Endothelial cell of umbilical vein (primary cell): ENCODE measurements at regions not wholly inside any gene's neighbourhood (a gene's known extent, or its start where the extent isn't known, plus 50 kb on each side); places are given as distances from the start of the nearest gene placed in this dataset.

Source experiments
- BruUV-seq: library from RNA; stranded (reverse); fragments of 400-500 nt; replicated peaks from 2 replicates; lab custom pipeline; 2021; lab: Mats Ljungman, UMichigan
- CTCF ChIA-PET: fragments of 300-600, 350-600 bp; sonication (Branson Sonifier 250); formaldehyde crosslinking; loops from one replicate; lab custom pipeline; 2021; ENCODE audit warnings: antibody characterized with exemption, inconsistent platforms; lab: Charles Lee
- POLR2A ChIA-PET: fragments of 300-600, 350-600 bp; sonication (Branson Sonifier 250); formaldehyde crosslinking; loops from one replicate; lab custom pipeline; 2021; ENCODE audit warnings: antibody characterized with exemption, inconsistent platforms; lab: Charles Lee
- DNase-seq: peaks from one replicate; pipeline ENCODE4 v3.0.0-alpha.2; 2011; ENCODE audit warnings: low read depth, low spot score
- FAIRE-seq: peaks from 2 replicates; lab custom pipeline; 2011; peaks lifted over from hg19 to GRCh38; lab: Jason Lieb, UNC
- H2AFZ ChIP-seq: 2 replicates; pipeline ENCODE4 v1.6.0; 2012; ENCODE audit warnings: low read depth, low read length, control low read depth, inconsistent platforms
- H3K27ac ChIP-seq: 2 replicates; pipeline ENCODE4 v1.5.1; 2011; ENCODE audit warnings: low read depth, mild to moderate bottlenecking, control low read depth, low read length, moderate library complexity; ENCODE audit not compliant: insufficient read depth
- H3K27me3 ChIP-seq, 2 experiments: 2 replicates each; pipeline versions ENCODE4 v1.6.0 to v1.6.1; 2011; ENCODE audit warnings: low read length in 2 of 2, mixed read lengths in 1 of 2; ENCODE audit not compliant: control insufficient read depth in 2 of 2, insufficient read depth in 2 of 2
- H3K36me3 ChIP-seq, 2 experiments: 2 replicates in 1 of 2; 3 replicates in 1 of 2; pipeline ENCODE4 v1.5.1; 2011; ENCODE audit warnings: low read length in 2 of 2, mild to moderate bottlenecking in 1 of 2, moderate library complexity in 1 of 2; ENCODE audit not compliant: control insufficient read depth in 2 of 2, insufficient read depth in 2 of 2; ENCODE audit errors: extremely low read depth in 1 of 2
- H3K4me1 ChIP-seq: 3 replicates; pipeline ENCODE4 v1.5.1; 2011; ENCODE audit warnings: mild to moderate bottlenecking, low read length; ENCODE audit not compliant: control insufficient read depth, insufficient read depth; ENCODE audit errors: extremely low read depth
- H3K4me2 ChIP-seq: 2 replicates; pipeline ENCODE4 v1.6.1; 2011; ENCODE audit warnings: low read length, control low read depth, mixed read lengths; ENCODE audit not compliant: insufficient read depth
- H3K4me3 ChIP-seq, 3 experiments: fragments of 200-600 bp in 1 of 3; sonication (generic), shearing (Covaris generic) in 1 of 3; replicated peaks in 1 of 3; 2 replicates each; pipeline ENCODE4 v1.5.1; 2011 to 2016; ENCODE audit warnings: control low read depth in 3 of 3, low read length in 3 of 3, mild to moderate bottlenecking in 2 of 3, inconsistent platforms in 1 of 3, low read depth in 1 of 3, moderate library complexity in 1 of 3; ENCODE audit not compliant: insufficient read depth in 1 of 3
- H3K79me2 ChIP-seq: 2 replicates; pipeline ENCODE4 v1.6.0; 2012; ENCODE audit warnings: low read length, inconsistent platforms; ENCODE audit not compliant: control insufficient read depth, insufficient read depth
- H3K9ac ChIP-seq: replicated peaks from 2 replicates; pipeline ENCODE3; 2011; ENCODE audit warnings: low read length, control low read depth; ENCODE audit not compliant: insufficient read depth; ENCODE audit errors: extremely low read depth
- H3K9me1 ChIP-seq: replicated peaks from 3 replicates; pipeline ENCODE4 v1.6.0; 2011; ENCODE audit warnings: mild to moderate bottlenecking, low read length; ENCODE audit not compliant: control insufficient read depth, insufficient read depth; ENCODE audit errors: extremely low read depth
- H3K9me3 ChIP-seq: replicated peaks from 2 replicates; pipeline ENCODE4 v1.5.1; 2012; ENCODE audit warnings: low read length, inconsistent platforms; ENCODE audit not compliant: control insufficient read depth, insufficient read depth
- H4K20me1 ChIP-seq: replicated peaks from 2 replicates; pipeline ENCODE3; 2011; ENCODE audit warnings: mild to moderate bottlenecking, low read length; ENCODE audit not compliant: control insufficient read depth, insufficient read depth; ENCODE audit errors: extremely low read depth
- CTCF ChIP-seq, 2 donors: IDR thresholded peaks; 1 replicate in 1 of 2; 2 replicates in 1 of 2; pipeline ENCODE4 v1.5.1; 2011; ENCODE audit warnings: low read length in 2 of 2, mild to moderate bottlenecking in 2 of 2, moderate library complexity in 2 of 2, control low read depth in 1 of 2, inconsistent platforms in 1 of 2, low read depth in 1 of 2; ENCODE audit not compliant: insufficient read depth in 1 of 2; ENCODE audit errors: extremely low read depth in 1 of 2
- EZH2 ChIP-seq: IDR thresholded peaks from 2 replicates; pipeline ENCODE4 v1.6.1; 2012; ENCODE audit warnings: borderline replicate concordance, low read depth, mild to moderate bottlenecking, moderate library complexity, low read length, inconsistent platforms; ENCODE audit not compliant: severe bottlenecking
- JUN ChIP-seq: IDR thresholded peaks from 2 replicates; pipeline ENCODE4 v1.6.1; 2011; ENCODE audit warnings: borderline replicate concordance, low read depth; ENCODE audit not compliant: insufficient read length, insufficient read depth
- MYC ChIP-seq: IDR thresholded peaks from one replicate; pipeline ENCODE4 v1.6.1; 2011; ENCODE audit warnings: mild to moderate bottlenecking, low read depth, low read length
- POLR2AphosphoS5 ChIP-seq: IDR thresholded peaks from 2 replicates; pipeline ENCODE4 v1.6.1; 2012; ENCODE audit warnings: low read depth, mild to moderate bottlenecking, control low read depth, low read length, moderate library complexity; ENCODE audit not compliant: insufficient read depth
- dilution Hi-C: fragments of 300-500 bp; cut with MboI; formaldehyde crosslinking; loops from one replicate; pipeline ENCODE4 v1.15.0; 2019; ENCODE audit warnings: low sequenced_read_pairs; ENCODE audit not compliant: extremely low pct_ligation_motif_present
- intact Hi-C: fragments of 100-400 bp; cut with micrococcal nuclease; formaldehyde crosslinking; loops from one replicate; pipeline ENCODE4 v1.10.0; 2022
- TF ChIP-seq, protein P1 (sequence below): IDR thresholded peaks from 2 replicates; pipeline ENCODE4 v1.6.1; 2011; ENCODE audit not compliant: insufficient read depth, insufficient read length

DNA sequence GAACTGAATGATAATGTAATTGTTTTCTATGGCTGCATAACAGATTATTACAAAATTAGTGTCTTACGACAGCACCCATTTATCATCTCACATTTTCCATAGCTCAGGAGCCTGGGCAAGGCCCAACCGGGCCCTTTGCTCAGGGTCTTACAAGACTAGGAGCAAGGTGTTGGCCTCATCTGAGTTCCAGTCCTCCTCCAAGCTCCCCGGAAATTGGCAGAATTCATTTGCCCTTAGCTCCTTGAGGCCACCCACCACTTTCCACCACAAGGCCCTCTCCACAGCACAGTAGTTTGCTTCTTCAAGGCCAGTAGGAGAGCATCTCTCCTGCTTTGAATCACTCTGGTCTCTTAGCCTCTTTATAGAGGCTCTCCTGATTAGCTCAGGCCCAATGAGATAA lies 89.2 kb upstream of the SALL3 start:
- no peaks in the 10 kb centered on the region for H4K20me1 ChIP-seq
- no peak overlapping the region for H3K27ac ChIP-seq
- dilution Hi-C loops: no loop called here
- FAIRE-seq: no peak
- TF ChIP-seq EZH2 (no peak), CTCF (IDR thresholded peaks at IDR 0.05; ENCODE audit: extremely low read depth in 1 of 2, insufficient read depth in 1 of 2, low read depth in 1 of 2, low read length in 2 of 2) (no peak), MYC (no peak)
- TF ChIP-seq, protein P1, sequence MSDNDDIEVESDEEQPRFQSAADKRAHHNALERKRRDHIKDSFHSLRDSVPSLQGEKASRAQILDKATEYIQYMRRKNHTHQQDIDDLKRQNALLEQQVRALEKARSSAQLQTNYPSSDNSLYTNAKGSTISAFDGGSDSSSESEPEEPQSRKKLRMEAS: no peak
- no peaks in the 10 kb centered on the region for H3K36me3 ChIP-seq
- no peak for DNase-seq
- H3K4me2 ChIP-seq: no peak overlapping the region
- ChIA-PET CTCF (no interaction called here), POLR2A (no interaction called here)
- no peaks in the 10 kb centered on the region for H3K27me3 ChIP-seq
- intact Hi-C loops: no loop called here
- no peaks in the 10 kb centered on the region for H3K79me2 ChIP-seq
- H3K4me1 ChIP-seq: no peaks in the 10 kb centered on the region
- no peak overlapping the region for H3K9ac ChIP-seq
- H3K9me3 ChIP-seq: peaks cover 2% of the 10 kb centered on the region
- no peaks in the 10 kb centered on the region for H3K9me1 ChIP-seq
- no peak overlapping the region for H3K4me3 ChIP-seq
- BruUV-seq: no TSS peak
- no peak overlapping the region for H2AFZ ChIP-seq

DNA sequence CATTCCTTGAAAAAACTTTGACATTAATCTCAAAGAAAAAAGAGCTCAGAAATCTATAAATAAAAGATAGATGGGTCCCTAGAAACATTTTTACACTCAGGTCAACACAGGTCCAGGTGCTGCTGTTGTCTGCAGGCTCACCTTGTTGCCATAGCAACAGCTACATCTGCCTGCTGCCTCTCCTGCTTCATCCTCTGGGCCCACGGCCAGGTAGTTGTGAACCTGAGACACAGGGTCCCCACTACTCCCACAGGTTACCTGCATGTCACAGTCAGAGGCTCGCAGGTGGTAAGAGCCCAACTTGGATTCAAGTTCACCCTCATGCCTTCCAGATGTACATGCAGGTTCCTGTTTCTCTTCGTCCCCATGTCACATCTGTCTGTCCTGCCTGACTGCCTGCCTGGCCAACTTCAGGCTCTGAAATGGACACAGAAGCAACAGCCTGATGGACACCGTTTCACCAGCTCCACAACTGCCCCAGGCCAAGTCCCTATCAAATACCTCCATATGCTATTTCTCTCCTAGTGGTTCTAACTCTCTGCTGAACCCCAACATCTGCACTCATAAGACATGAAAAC lies 88.3 kb upstream of the SALL3 start:
- H3K27me3 ChIP-seq: no peaks in the 10 kb centered on the region
- dilution Hi-C loops: no loop called here
- peaks cover 2% of the 10 kb centered on the region for H3K9me3 ChIP-seq
- ChIA-PET POLR2A (no interaction called here), CTCF (no interaction called here)
- BruUV-seq: no TSS peak
- H3K36me3 ChIP-seq: no peaks in the 10 kb centered on the region
- no peak overlapping the region for H3K27ac ChIP-seq
- no peak overlapping the region for H3K4me2 ChIP-seq
- intact Hi-C loops: no loop called here
- no peak overlapping the region for H2AFZ ChIP-seq
- TF ChIP-seq MYC: no peak
- no peak for TF ChIP-seq CTCF (IDR thresholded peaks at IDR 0.05; ENCODE audit: extremely low read depth in 1 of 2, insufficient read depth in 1 of 2, low read depth in 1 of 2, low read length in 2 of 2)
- TF ChIP-seq EZH2: no peak
- TF ChIP-seq POLR2AphosphoS5: no peak
- no peak for TF ChIP-seq JUN
- no peaks in the 10 kb centered on the region for H3K4me1 ChIP-seq
- H3K4me3 ChIP-seq: no peak overlapping the region
- no peak for DNase-seq
- H3K79me2 ChIP-seq: no peaks in the 10 kb centered on the region
- no peak for FAIRE-seq
- no peaks in the 10 kb centered on the region for H4K20me1 ChIP-seq
- no peak overlapping the region for H3K9ac ChIP-seq
- no peaks in the 10 kb centered on the region for H3K9me1 ChIP-seq
